Activated CD8-positive, alpha-beta T cell treated with anti-CD3 and anti-CD28 coated beads, Interleukin-2, amount 10 ng/mL, durations not matched to agents 7 days and 5 days (primary cell): ENCODE measurements at regions not wholly inside any gene's neighbourhood (a gene's known extent, or its start where the extent isn't known, plus 50 kb on each side); places are given as distances from the start of the nearest gene placed in this dataset.
"Not testable (repeated sequence)": the region's sequence is repeated elsewhere in the genome, so short reads cannot be mapped to it uniquely, and the experiment has no call there.

Experiments
- ATAC-seq: fragments of 150-1000 bp; cut with Tn5 transposase; one replicate; pipeline ENCODE4 v1.10.0; 2021; ENCODE audit warnings: moderate library complexity
- CTCF ChIA-PET: fragments of 350-600 bp; sonication (Branson Sonifier 250); formaldehyde crosslinking; loops from one replicate; lab custom pipeline; 2021; ENCODE audit warnings: antibody characterized with exemption; lab: Charles Lee
- POLR2A ChIA-PET: fragments of 350-600 bp; sonication (Branson Sonifier 250); formaldehyde crosslinking; loops from one replicate; lab custom pipeline; 2021; ENCODE audit warnings: antibody characterized with exemption; lab: Charles Lee
- DNase-seq: peaks from one replicate; pipeline ENCODE4 v3.0.0-alpha.2; 2020
- H3K27ac Mint-ChIP-seq: one replicate; pipeline ENCODE4 v1.8.0; 2021; ENCODE audit warnings: mild to moderate bottlenecking, mixed read lengths
- H3K27me3 Mint-ChIP-seq: one replicate; pipeline ENCODE4 v1.8.0; 2021; ENCODE audit warnings: low read depth, mixed read lengths
- H3K36me3 Mint-ChIP-seq: one replicate; pipeline ENCODE4 v1.8.0; 2021; ENCODE audit warnings: low read depth, mixed read lengths
- H3K4me1 Mint-ChIP-seq: one replicate; pipeline ENCODE4 v1.8.0; 2021; ENCODE audit warnings: low read depth, mixed read lengths
- H3K4me3 Mint-ChIP-seq: one replicate; pipeline ENCODE4 v1.8.0; 2021; ENCODE audit warnings: mild to moderate bottlenecking, mixed read lengths
- H3K9me3 Mint-ChIP-seq: one replicate; pipeline ENCODE4 v1.8.0; 2022; ENCODE audit warnings: mixed read lengths; ENCODE audit not compliant: insufficient read depth

GRCh38 chr2:110026126-110026785 is 89.4 kb downstream of the MALL start:
- H3K27ac Mint-ChIP-seq, H3K27me3 Mint-ChIP-seq, H3K4me1 Mint-ChIP-seq, CTCF ChIA-PET, POLR2A ChIA-PET, H3K4me3 Mint-ChIP-seq, DNase-seq, H3K36me3 Mint-ChIP-seq, ATAC-seq, H3K9me3 Mint-ChIP-seq: not testable (repeated sequence)

GRCh38 chr2:110028411-110028810 is 87.2 kb downstream of the MALL start:
- H3K4me3 Mint-ChIP-seq, H3K4me1 Mint-ChIP-seq, H3K27ac Mint-ChIP-seq, CTCF ChIA-PET, H3K27me3 Mint-ChIP-seq, ATAC-seq, POLR2A ChIA-PET, H3K9me3 Mint-ChIP-seq, H3K36me3 Mint-ChIP-seq, DNase-seq: not testable (repeated sequence)

GRCh38 chr2:110030894-110031293 is 84.7 kb downstream of the MALL start:
- ATAC-seq, H3K36me3 Mint-ChIP-seq, H3K9me3 Mint-ChIP-seq, CTCF ChIA-PET, DNase-seq, H3K4me1 Mint-ChIP-seq, H3K27ac Mint-ChIP-seq, POLR2A ChIA-PET, H3K4me3 Mint-ChIP-seq, H3K27me3 Mint-ChIP-seq: not testable (repeated sequence)

- DNase-seq, H3K4me3 Mint-ChIP-seq, CTCF ChIA-PET, ATAC-seq, H3K27me3 Mint-ChIP-seq, H3K36me3 Mint-ChIP-seq, H3K4me1 Mint-ChIP-seq, H3K9me3 Mint-ChIP-seq, POLR2A ChIA-PET, H3K27ac Mint-ChIP-seq: not testable (repeated sequence)
Observed at GRCh38 chr2:110031722-110032327, 83.8 kb downstream of the MALL start.
